ENCODE measurements at regions not wholly inside any gene's neighbourhood (a gene's known extent, or its start where the extent isn't known, plus 50 kb on each side); places are given as distances from the start of the nearest gene placed in this dataset.

GRCh38 chr20:56924292-56925081, 295.4 kb downstream of the TFAP2C start:
- Histone ChIP-seq H3K4me3 (ENCODE audit: control insufficient read depth in 1 of 7, extremely low read depth in 1 of 7, insufficient read depth in 4 of 7, low read depth in 2 of 7, low read length in 6 of 7) (no peak overlapping the region), H3K27ac (ENCODE audit: insufficient read depth in 1 of 2, low read depth in 1 of 2, low read length in 2 of 2, poor library complexity in 1 of 2, severe bottlenecking in 2 of 2) (no peak overlapping the region), H3K9me3 (ENCODE audit: control extremely low read depth in 1 of 5, control insufficient read depth in 4 of 5, insufficient read depth in 2 of 5, low read depth in 1 of 5, low read length in 4 of 5) (peaks cover 0 to 2% (median 0%) of the 10 kb centered on the region in 5 experiments), H3K36me3 (ENCODE audit: control insufficient read depth in 4 of 4, insufficient read depth in 4 of 4, low read length in 3 of 4) (no peaks in the 10 kb centered on the region), H3K27me3 (replicated peaks in 2 of 5; ENCODE audit: control insufficient read depth in 4 of 5, insufficient read depth in 5 of 5, low read length in 4 of 5) (peaks cover 32 to 91% (median 45%) of the 10 kb centered on the region in 5 experiments), H3K4me1 (ENCODE audit: control extremely low read depth in 1 of 4, control insufficient read depth in 4 of 4, insufficient read depth in 4 of 4, low read length in 3 of 4) (peaks cover 0 to 8% (median 1%) of the 10 kb centered on the region in 4 experiments)
- ChIA-PET POLR2A (no interaction called here), CTCF (no interaction called here)
- DNase-seq = peak in 2 of 3 donors; percentile 12 to 18
- 6% methylated on average over 20 of the region's 34 CpGs for WGBS (ENCODE audit: insufficient coverage)

- CTCF ChIA-PET = interaction anchor here (0.6 kb wide), 1 partner anchor 24 kb away, joined by 3 read pairs; no protein-coding TSS in a partner anchor
- no peak for DNase-seq
- POLR2A ChIA-PET = interaction anchor here (0.7 kb wide), 1 partner anchor 31 kb away, joined by 3 read pairs; no protein-coding TSS in a partner anchor
- WGBS (ENCODE audit: insufficient coverage) = 3% methylated on average over 66 of the region's 73 CpGs
- H3K4me1 ChIP-seq (ENCODE audit: control extremely low read depth in 1 of 4, control insufficient read depth in 4 of 4, insufficient read depth in 4 of 4, low read length in 3 of 4) = peaks cover 0 to 8% (median 1%) of the 10 kb centered on the region in 4 experiments
- H3K9me3 ChIP-seq (ENCODE audit: control extremely low read depth in 1 of 5, control insufficient read depth in 4 of 5, insufficient read depth in 2 of 5, low read depth in 1 of 5, low read length in 4 of 5) = peaks cover 0 to 2% (median 0%) of the 10 kb centered on the region in 5 experiments
- peaks cover 34 to 98% (median 52%) of the 10 kb centered on the region in 5 experiments for H3K27me3 ChIP-seq (replicated peaks in 2 of 5; ENCODE audit: control insufficient read depth in 4 of 5, insufficient read depth in 5 of 5, low read length in 4 of 5)
- no peak overlapping the region for H3K27ac ChIP-seq (ENCODE audit: insufficient read depth in 1 of 2, low read depth in 1 of 2, low read length in 2 of 2, poor library complexity in 1 of 2, severe bottlenecking in 2 of 2)
- no peaks in the 10 kb centered on the region for H3K36me3 ChIP-seq (ENCODE audit: control insufficient read depth in 4 of 4, insufficient read depth in 4 of 4, low read length in 3 of 4)
- no peak overlapping the region for H3K4me3 ChIP-seq (ENCODE audit: control insufficient read depth in 1 of 7, extremely low read depth in 1 of 7, insufficient read depth in 4 of 7, low read depth in 2 of 7, low read length in 6 of 7)
Observed at GRCh38 chr20:56925082-56925830, 296.1 kb downstream of the TFAP2C start.

DNA sequence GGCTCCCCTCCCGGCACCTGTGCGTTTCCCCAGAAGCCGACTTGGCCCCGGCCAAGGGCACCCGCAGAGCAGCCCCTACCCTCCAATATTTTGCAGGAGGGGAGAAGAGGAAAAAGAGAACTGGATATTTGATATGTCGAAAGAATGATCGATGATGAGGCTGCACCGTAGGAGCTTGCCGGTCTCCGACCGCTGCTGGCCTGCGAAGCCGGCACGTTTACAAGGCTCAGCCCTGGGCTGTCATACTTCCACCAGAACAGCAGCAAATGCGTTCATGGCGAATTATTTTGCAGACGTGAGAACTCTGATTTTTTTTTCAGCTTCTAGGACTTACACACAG, 296.7 kb downstream of the TFAP2C start:
- POLR2A ChIA-PET = interaction anchor here (0.7 kb wide), 1 partner anchor 31 kb away, joined by 3 read pairs; no protein-coding TSS in a partner anchor
- peaks cover 0 to 8% (median 1%) of the 10 kb centered on the region in 4 experiments for H3K4me1 ChIP-seq (ENCODE audit: control extremely low read depth in 1 of 4, control insufficient read depth in 4 of 4, insufficient read depth in 4 of 4, low read length in 3 of 4)
- peak in 2 of 3 donors; percentile 16 to 17 for DNase-seq

GRCh38 chr20:56926501-56926900, 297.4 kb downstream of the TFAP2C start:
- Histone ChIP-seq H3K4me1 (ENCODE audit: control extremely low read depth in 1 of 4, control insufficient read depth in 4 of 4, insufficient read depth in 4 of 4, low read length in 3 of 4) (peaks cover 0 to 8% (median 1%) of the 10 kb centered on the region in 4 experiments), H3K27ac (ENCODE audit: insufficient read depth in 1 of 2, low read depth in 1 of 2, low read length in 2 of 2, poor library complexity in 1 of 2, severe bottlenecking in 2 of 2) (no peak overlapping the region), H3K36me3 (ENCODE audit: control insufficient read depth in 4 of 4, insufficient read depth in 4 of 4, low read length in 3 of 4) (no peaks in the 10 kb centered on the region), H3K4me3 (ENCODE audit: control insufficient read depth in 1 of 7, extremely low read depth in 1 of 7, insufficient read depth in 4 of 7, low read depth in 2 of 7, low read length in 6 of 7) (no peak overlapping the region), H3K9me3 (ENCODE audit: control extremely low read depth in 1 of 5, control insufficient read depth in 4 of 5, insufficient read depth in 2 of 5, low read depth in 1 of 5, low read length in 4 of 5) (peaks cover 0 to 2% (median 0%) of the 10 kb centered on the region in 5 experiments), H3K27me3 (replicated peaks in 2 of 5; ENCODE audit: control insufficient read depth in 4 of 5, insufficient read depth in 5 of 5, low read length in 4 of 5) (peaks cover 33 to 100% (median 52%) of the 10 kb centered on the region in 5 experiments)
- no CpG with 5 or more reads among the region's 2 CpGs for WGBS (ENCODE audit: insufficient coverage)
- POLR2A ChIA-PET = no interaction called here
- DNase-seq = no peak
- CTCF ChIA-PET = no interaction called here

More for the DNA sequence above, 296.7 kb downstream of the TFAP2C start:
- H3K36me3 ChIP-seq (ENCODE audit: control insufficient read depth in 4 of 4, insufficient read depth in 4 of 4, low read length in 3 of 4) = no peaks in the 10 kb centered on the region
- CTCF ChIA-PET = interaction anchor here (0.6 kb wide), 1 partner anchor 23 kb away, joined by 3 read pairs; no protein-coding TSS in a partner anchor
- 2% methylated on average over 12 of the region's 17 CpGs for WGBS (ENCODE audit: insufficient coverage)
- no peak overlapping the region for H3K4me3 ChIP-seq (ENCODE audit: control insufficient read depth in 1 of 7, extremely low read depth in 1 of 7, insufficient read depth in 4 of 7, low read depth in 2 of 7, low read length in 6 of 7)
- peaks cover 0 to 2% (median 0%) of the 10 kb centered on the region in 5 experiments for H3K9me3 ChIP-seq (ENCODE audit: control extremely low read depth in 1 of 5, control insufficient read depth in 4 of 5, insufficient read depth in 2 of 5, low read depth in 1 of 5, low read length in 4 of 5)
- peaks cover 34 to 100% (median 52%) of the 10 kb centered on the region in 5 experiments for H3K27me3 ChIP-seq (replicated peaks in 2 of 5; ENCODE audit: control insufficient read depth in 4 of 5, insufficient read depth in 5 of 5, low read length in 4 of 5)
- H3K27ac ChIP-seq (ENCODE audit: insufficient read depth in 1 of 2, low read depth in 1 of 2, low read length in 2 of 2, poor library complexity in 1 of 2, severe bottlenecking in 2 of 2) = no peak overlapping the region

GRCh38 chr20:56927127-56927526, 298.0 kb downstream of the TFAP2C start:
- POLR2A ChIA-PET = no interaction called here
- WGBS (ENCODE audit: insufficient coverage) = 57% methylated on average over 6 of the region's 8 CpGs
- H3K36me3 ChIP-seq (ENCODE audit: control insufficient read depth in 4 of 4, insufficient read depth in 4 of 4, low read length in 3 of 4) = no peaks in the 10 kb centered on the region
- H3K4me3 ChIP-seq (ENCODE audit: control insufficient read depth in 1 of 7, extremely low read depth in 1 of 7, insufficient read depth in 4 of 7, low read depth in 2 of 7, low read length in 6 of 7) = no peak overlapping the region
- DNase-seq = no peak
- CTCF ChIA-PET = no interaction called here
- H3K9me3 ChIP-seq (ENCODE audit: control extremely low read depth in 1 of 5, control insufficient read depth in 4 of 5, insufficient read depth in 2 of 5, low read depth in 1 of 5, low read length in 4 of 5) = peaks cover 0 to 2% (median 0%) of the 10 kb centered on the region in 5 experiments
- peaks cover 30 to 99% (median 50%) of the 10 kb centered on the region in 5 experiments for H3K27me3 ChIP-seq (replicated peaks in 2 of 5; ENCODE audit: control insufficient read depth in 4 of 5, insufficient read depth in 5 of 5, low read length in 4 of 5)
- no peak overlapping the region for H3K27ac ChIP-seq (ENCODE audit: insufficient read depth in 1 of 2, low read depth in 1 of 2, low read length in 2 of 2, poor library complexity in 1 of 2, severe bottlenecking in 2 of 2)
- peaks cover 0 to 8% (median 1%) of the 10 kb centered on the region in 4 experiments for H3K4me1 ChIP-seq (ENCODE audit: control extremely low read depth in 1 of 4, control insufficient read depth in 4 of 4, insufficient read depth in 4 of 4, low read length in 3 of 4)

GRCh38 chr20:56928007-56928406, 298.9 kb downstream of the TFAP2C start:
- Histone ChIP-seq H3K9me3 (ENCODE audit: control extremely low read depth in 1 of 5, control insufficient read depth in 4 of 5, insufficient read depth in 2 of 5, low read depth in 1 of 5, low read length in 4 of 5) (no peaks in the 10 kb centered on the region), H3K4me1 (ENCODE audit: control extremely low read depth in 1 of 4, control insufficient read depth in 4 of 4, insufficient read depth in 4 of 4, low read length in 3 of 4) (peaks cover 0 to 8% (median 1%) of the 10 kb centered on the region in 4 experiments), H3K27ac (ENCODE audit: insufficient read depth in 1 of 2, low read depth in 1 of 2, low read length in 2 of 2, poor library complexity in 1 of 2, severe bottlenecking in 2 of 2) (no peak overlapping the region), H3K4me3 (ENCODE audit: control insufficient read depth in 1 of 7, extremely low read depth in 1 of 7, insufficient read depth in 4 of 7, low read depth in 2 of 7, low read length in 6 of 7) (no peak overlapping the region), H3K36me3 (ENCODE audit: control insufficient read depth in 4 of 4, insufficient read depth in 4 of 4, low read length in 3 of 4) (no peaks in the 10 kb centered on the region), H3K27me3 (replicated peaks in 2 of 5; ENCODE audit: control insufficient read depth in 4 of 5, insufficient read depth in 5 of 5, low read length in 4 of 5) (peaks cover 28 to 93% (median 47%) of the 10 kb centered on the region in 5 experiments)
- 0% methylated on average over 1 of the region's 5 CpGs for WGBS (ENCODE audit: insufficient coverage)
- DNase-seq = no peak
- POLR2A ChIA-PET = no interaction called here
- CTCF ChIA-PET = no interaction called here

Data from common myeloid progenitor, CD34-positive (primary cell).